Memory B cell (primary cell): ENCODE measurements at regions not wholly inside any gene's neighbourhood (a gene's known extent, or its start where the extent isn't known, plus 50 kb on each side); places are given as distances from the start of the nearest gene placed in this dataset.

Experiments
- ATAC-seq: fragments of 150-1000 bp; cut with Tn5 transposase; 2 replicates; pipeline ENCODE4 v1.10.0; 2021; ENCODE audit warnings: low read depth, mild to moderate bottlenecking, moderate library complexity
- DNase-seq, 2 donors: peaks; one replicate each; pipeline ENCODE4 v3.0.0; 2022; ENCODE audit warnings: low spot score in 2 of 2
- H3K27ac Mint-ChIP-seq: one replicate; pipeline ENCODE4 v1.8.0; 2022; ENCODE audit warnings: mild to moderate bottlenecking, moderate library complexity, mixed read lengths
- H3K27me3 Mint-ChIP-seq: one replicate; pipeline ENCODE4 v1.8.0; 2022; ENCODE audit warnings: mixed read lengths
- H3K36me3 Mint-ChIP-seq: one replicate; pipeline ENCODE4 v1.8.0; 2022; ENCODE audit warnings: mild to moderate bottlenecking, mixed read lengths
- H3K4me1 Mint-ChIP-seq: one replicate; pipeline ENCODE4 v1.8.0; 2022; ENCODE audit warnings: mixed read lengths
- H3K4me3 Mint-ChIP-seq: one replicate; pipeline ENCODE4 v1.8.0; 2022; ENCODE audit warnings: mild to moderate bottlenecking, moderate library complexity, mixed read lengths
- H3K9me3 Mint-ChIP-seq: one replicate; pipeline ENCODE4 v1.8.0; 2022; ENCODE audit warnings: mixed read lengths

DNA sequence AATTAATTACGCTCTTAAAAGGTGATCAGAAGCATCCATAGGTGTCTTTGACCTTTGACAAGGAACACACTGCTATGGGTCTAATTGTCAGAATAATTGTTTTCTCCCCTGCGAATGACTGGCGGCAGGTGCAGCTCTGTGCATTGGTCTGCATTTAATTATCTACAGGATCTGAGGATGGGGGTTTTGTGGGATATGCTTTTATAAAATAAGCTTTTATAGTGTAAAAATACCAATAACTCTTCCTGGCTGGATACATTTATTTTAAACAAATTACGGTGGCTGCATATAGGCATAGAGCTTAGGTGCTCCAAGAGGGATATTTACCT lies 201.6 kb upstream of the RGMA start:
- H3K27me3 Mint-ChIP-seq: peaks cover 3% of the 10 kb centered on the region
- DNase-seq: no peak
- no peaks in the 10 kb centered on the region for H3K36me3 Mint-ChIP-seq
- H3K9me3 Mint-ChIP-seq: peaks cover 2% of the 10 kb centered on the region
- no peaks in the 10 kb centered on the region for H3K4me1 Mint-ChIP-seq
- H3K27ac Mint-ChIP-seq: no peak overlapping the region
- no peak for ATAC-seq
- no peak overlapping the region for H3K4me3 Mint-ChIP-seq

DNA sequence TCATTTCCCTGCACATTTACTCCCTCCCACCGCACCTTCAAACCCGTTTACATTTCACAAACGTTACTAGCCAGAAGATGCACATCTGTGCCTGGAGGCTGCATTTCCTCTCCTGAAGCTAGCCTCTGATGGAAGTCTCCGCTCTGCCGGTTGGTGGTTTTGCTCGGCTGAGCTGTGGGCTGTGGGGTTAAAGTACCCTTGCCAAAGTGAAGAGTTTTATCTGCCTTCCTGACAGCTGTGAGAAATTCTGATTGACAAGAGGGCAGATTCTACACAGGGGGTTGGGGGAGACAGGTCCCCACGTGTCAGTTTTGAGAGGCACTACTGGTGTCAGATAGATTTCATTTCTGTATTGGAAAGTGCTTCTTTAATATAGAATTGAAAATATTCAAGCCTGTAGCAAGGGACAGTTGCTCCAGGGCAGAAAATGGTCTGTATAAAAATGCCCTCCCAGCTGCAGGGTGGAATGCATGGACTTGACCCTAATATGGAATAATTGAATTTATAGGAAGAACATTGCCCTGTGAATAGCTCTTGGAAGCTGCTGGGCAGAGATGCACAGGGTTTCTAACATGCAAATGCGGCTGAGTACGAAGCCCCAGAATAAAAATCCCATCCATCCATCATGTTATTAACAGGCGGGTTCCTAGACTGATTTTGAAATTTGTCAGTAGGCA lies 201.1 kb upstream of the RGMA start:
- Mint-ChIP-seq H3K4me3 (no peak overlapping the region), H3K27ac (no peak overlapping the region), H3K27me3 (peaks cover 3% of the 10 kb centered on the region), H3K4me1 (no peaks in the 10 kb centered on the region), H3K9me3 (peaks cover 2% of the 10 kb centered on the region), H3K36me3 (no peaks in the 10 kb centered on the region)
- DNase-seq (no peak), ATAC-seq (no peak)

DNA sequence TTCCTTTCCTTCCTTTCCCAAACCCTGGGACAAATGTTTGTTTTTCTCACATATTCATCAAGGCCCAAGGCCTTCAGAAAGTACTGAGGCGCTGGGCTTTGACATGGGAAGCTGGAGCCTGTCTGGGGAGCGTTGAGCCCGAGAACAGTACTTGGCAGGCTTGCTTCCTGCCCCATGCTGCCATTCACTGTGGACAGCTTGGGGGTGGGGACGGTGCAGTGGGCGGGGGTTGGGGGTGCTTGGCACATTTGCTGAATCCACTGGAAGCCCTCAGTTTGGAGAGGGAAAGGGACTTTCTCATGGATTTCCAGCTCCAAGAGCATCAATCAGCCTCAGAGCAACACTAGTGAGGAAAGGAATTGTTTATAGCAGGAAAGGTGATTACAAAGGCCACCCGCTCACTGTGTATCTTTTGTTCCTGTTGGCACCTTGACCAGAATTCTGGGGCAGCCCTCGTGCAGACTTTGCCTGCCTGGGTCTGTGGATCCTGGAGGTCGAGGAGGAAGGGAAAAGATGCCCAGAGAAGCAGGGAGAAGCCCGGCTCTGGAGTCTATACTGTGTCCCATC lies 199.8 kb upstream of the RGMA start:
- DNase-seq: no peak
- H3K9me3 Mint-ChIP-seq: peaks cover 2% of the 10 kb centered on the region
- peaks cover 3% of the 10 kb centered on the region for H3K27me3 Mint-ChIP-seq
- no peaks in the 10 kb centered on the region for H3K36me3 Mint-ChIP-seq
- ATAC-seq: no peak
- H3K4me1 Mint-ChIP-seq: no peaks in the 10 kb centered on the region
- no peak overlapping the region for H3K4me3 Mint-ChIP-seq
- no peak overlapping the region for H3K27ac Mint-ChIP-seq

DNA sequence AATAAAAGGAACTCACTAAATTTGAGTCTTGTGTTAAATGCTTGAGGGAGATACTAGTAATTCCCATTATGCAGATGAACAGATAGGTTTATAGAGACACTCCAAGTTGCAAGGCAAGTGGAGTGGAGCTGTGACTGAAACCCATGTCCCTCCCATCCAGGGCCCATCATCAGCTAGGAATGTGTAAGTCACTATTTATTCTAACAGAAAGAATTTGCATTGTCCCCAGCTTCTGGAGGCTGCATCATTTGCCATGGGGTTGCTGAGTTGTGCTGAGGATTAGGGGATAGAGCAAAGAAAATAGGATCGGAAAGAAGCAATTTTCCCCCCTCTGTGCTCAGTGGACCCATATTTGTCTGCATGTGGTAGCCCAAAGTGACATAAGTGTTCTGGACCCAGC lies 197.4 kb upstream of the RGMA start:
- no peaks in the 10 kb centered on the region for H3K36me3 Mint-ChIP-seq
- H3K9me3 Mint-ChIP-seq: peaks cover 6% of the 10 kb centered on the region
- DNase-seq (no peak), ATAC-seq (no peak)
- H3K27ac Mint-ChIP-seq: no peak overlapping the region
- no peak overlapping the region for H3K4me3 Mint-ChIP-seq
- H3K27me3 Mint-ChIP-seq: peaks cover 3% of the 10 kb centered on the region
- H3K4me1 Mint-ChIP-seq: no peaks in the 10 kb centered on the region

DNA sequence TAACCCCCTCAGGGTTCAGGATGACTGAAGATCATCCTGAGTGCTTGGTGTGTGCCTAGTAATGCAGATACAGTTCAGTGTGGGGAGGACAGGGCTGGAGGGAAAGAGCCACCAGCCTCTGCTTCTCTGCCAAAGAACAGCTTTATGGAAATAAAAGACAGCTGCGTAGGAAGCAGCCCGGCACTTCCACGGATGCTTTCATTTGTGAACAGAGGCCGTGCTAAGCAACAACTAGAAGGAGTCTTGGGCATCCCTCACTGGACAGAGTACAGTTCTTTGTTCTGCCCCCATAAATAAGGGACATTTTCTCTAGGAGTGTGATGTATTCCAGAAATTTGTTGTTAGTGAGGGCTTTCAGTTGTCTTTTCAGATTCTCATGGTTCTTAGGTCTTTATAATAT lies 194.8 kb upstream of the RGMA start:
- H3K4me3 Mint-ChIP-seq: no peak overlapping the region
- H3K27me3 Mint-ChIP-seq: no peaks in the 10 kb centered on the region
- DNase-seq (no peak), ATAC-seq (no peak)
- H3K4me1 Mint-ChIP-seq: no peaks in the 10 kb centered on the region
- H3K36me3 Mint-ChIP-seq: no peaks in the 10 kb centered on the region
- peaks cover 5% of the 10 kb centered on the region for H3K9me3 Mint-ChIP-seq
- H3K27ac Mint-ChIP-seq: no peak overlapping the region

DNA sequence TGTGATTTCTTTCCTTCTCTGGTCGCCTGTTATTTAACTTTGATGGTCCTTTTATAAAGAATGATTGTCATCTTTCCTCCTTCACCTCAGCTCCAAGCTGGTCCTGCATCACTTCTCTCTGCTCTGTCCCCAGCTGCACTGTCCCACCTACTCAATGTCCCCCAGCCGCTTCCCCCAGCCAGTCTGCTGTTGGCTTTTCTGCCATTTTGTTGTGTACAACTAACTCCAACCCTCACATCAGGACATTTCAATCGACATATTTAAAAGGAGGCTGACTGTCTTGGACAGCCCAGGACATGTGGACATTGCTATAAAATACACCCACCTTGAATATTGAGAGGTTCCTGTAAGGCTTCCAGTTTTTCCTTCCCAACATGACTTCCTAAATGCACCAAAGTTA lies 193.8 kb upstream of the RGMA start:
- ATAC-seq (no peak), DNase-seq (no peak)
- Mint-ChIP-seq H3K36me3 (no peaks in the 10 kb centered on the region), H3K27ac (no peak overlapping the region), H3K27me3 (no peaks in the 10 kb centered on the region), H3K4me1 (no peaks in the 10 kb centered on the region), H3K9me3 (peaks cover 5% of the 10 kb centered on the region), H3K4me3 (no peak overlapping the region)

DNA sequence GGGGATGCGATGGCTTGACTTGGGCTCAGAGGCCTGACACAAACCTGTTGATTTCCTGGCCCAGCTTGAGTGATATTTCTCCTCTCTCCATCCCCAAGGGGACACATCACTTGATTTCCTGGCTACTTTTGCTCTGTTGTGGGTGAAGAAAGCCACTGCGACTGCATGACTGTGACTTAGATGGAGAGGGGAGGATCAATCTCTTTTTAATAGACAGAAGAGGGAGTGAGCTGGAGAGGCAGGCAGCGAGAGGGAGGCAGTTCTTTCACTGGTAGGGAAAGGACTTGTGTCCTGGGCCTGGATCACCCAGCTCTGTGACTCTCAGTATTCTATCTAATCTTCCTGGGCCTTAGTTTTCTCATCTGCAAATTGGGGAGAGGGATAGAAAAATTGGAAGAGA lies 189.8 kb upstream of the RGMA start:
- H3K27ac Mint-ChIP-seq: no peak overlapping the region
- no peaks in the 10 kb centered on the region for H3K4me1 Mint-ChIP-seq
- H3K9me3 Mint-ChIP-seq: peaks cover 5% of the 10 kb centered on the region
- no peaks in the 10 kb centered on the region for H3K36me3 Mint-ChIP-seq
- H3K27me3 Mint-ChIP-seq: no peaks in the 10 kb centered on the region
- DNase-seq: no peak
- H3K4me3 Mint-ChIP-seq: no peak overlapping the region
- ATAC-seq: no peak

DNA sequence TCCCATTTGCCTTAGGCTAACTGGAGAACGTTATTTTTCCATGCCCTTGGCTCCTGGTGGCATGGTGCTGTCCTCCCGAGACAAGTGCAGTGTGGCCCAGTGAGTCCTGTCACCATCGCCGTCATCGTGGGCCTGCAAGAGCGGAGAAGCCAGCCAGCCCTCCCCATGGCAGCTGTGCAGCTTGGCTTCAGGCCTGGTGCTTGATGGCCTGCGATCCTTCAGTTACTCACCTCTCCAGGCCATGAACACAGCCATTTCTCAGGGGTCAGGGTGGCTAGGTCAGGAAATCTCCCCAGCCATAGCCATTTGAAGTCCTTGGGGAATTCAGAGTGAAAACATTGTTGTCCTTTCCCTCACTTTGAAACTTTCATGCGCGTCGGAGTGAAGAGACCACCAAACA lies 189.0 kb upstream of the RGMA start:
- no peak for ATAC-seq
- Mint-ChIP-seq H3K27me3 (no peaks in the 10 kb centered on the region), H3K4me1 (no peaks in the 10 kb centered on the region)

DNA sequence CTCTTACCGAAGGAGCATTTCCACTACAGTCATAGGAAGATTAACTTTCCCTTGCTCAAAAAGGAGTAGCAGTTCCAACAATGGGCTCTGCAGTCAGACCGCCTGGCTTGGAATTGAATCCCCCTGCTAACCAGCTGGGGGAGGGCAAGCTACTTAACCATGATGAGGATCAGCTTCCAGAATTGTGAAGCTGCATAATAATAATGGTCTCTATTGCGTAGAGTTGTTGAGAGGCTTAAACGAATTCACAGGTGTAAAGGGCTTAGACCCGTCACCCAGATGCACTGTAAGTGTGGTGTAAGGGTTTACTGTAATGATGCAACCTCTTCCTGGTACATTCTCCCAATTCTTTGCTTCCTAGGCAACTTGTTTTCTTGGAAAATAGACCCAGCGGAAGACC lies 185.2 kb upstream of the RGMA start:
- no peak for ATAC-seq
- Mint-ChIP-seq H3K36me3 (no peaks in the 10 kb centered on the region), H3K27me3 (no peaks in the 10 kb centered on the region), H3K27ac (no peak overlapping the region), H3K4me3 (no peak overlapping the region), H3K4me1 (no peaks in the 10 kb centered on the region), H3K9me3 (peaks cover 11% of the 10 kb centered on the region)
- no peak for DNase-seq

More for the DNA sequence above, 189.0 kb upstream of the RGMA start:
- no peak for DNase-seq
- Mint-ChIP-seq H3K4me3 (no peak overlapping the region), H3K27ac (no peak overlapping the region), H3K36me3 (no peaks in the 10 kb centered on the region), H3K9me3 (peaks cover 3% of the 10 kb centered on the region)

DNA sequence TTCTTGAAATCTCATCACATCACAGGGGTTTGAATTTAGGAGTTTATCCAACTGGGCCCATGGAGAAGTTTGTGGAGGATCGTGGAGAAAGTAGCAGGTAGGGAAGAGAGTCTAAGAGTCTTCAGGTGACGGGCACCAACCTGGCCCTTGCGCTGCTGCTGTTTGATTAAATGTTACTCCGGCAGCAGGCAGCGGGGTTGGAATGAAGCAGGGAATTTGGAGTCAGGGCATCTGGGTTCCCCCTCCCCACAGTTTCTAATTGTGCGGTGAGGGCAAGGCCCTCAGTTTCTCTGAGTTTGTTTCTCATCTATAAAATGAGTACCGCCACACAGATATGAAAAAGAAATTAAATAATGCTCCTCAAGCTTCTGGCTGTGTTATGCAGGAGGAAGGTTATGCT lies 182.9 kb upstream of the RGMA start:
- no peaks in the 10 kb centered on the region for H3K36me3 Mint-ChIP-seq
- peaks cover 14% of the 10 kb centered on the region for H3K9me3 Mint-ChIP-seq
- no peak for DNase-seq
- no peaks in the 10 kb centered on the region for H3K4me1 Mint-ChIP-seq
- no peak overlapping the region for H3K27ac Mint-ChIP-seq
- no peak for ATAC-seq
- no peaks in the 10 kb centered on the region for H3K27me3 Mint-ChIP-seq
- H3K4me3 Mint-ChIP-seq: no peak overlapping the region

DNA sequence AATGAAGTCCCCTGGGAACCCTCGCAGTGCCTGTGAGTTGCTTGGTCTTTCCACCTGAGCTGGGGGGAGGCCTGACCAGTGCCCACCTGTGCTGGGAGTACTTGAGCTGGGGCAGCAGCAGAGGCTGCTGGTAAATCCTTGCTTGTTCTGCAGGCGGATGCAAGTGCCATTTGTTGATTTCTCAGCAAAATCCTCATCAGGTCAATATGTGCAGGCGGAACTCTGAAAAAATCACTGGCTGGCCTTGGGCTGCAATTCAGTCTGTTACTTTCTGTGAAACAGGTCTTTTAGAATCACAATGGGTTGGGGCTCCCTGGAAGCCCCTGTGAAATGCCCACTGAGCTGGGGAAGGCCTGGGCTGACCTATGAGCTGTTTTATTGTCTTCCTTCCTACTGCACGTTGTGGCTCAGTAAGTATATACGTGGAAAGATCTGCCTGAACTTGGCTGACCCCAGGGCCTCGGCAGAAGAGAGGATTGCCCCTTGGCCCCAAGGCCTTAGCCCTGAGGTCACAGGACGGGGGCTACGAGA lies 182.0 kb upstream of the RGMA start:
- H3K4me1 Mint-ChIP-seq: no peaks in the 10 kb centered on the region
- no peak overlapping the region for H3K4me3 Mint-ChIP-seq
- no peaks in the 10 kb centered on the region for H3K36me3 Mint-ChIP-seq
- peaks cover 14% of the 10 kb centered on the region for H3K9me3 Mint-ChIP-seq
- ATAC-seq (no peak), DNase-seq (no peak)
- no peaks in the 10 kb centered on the region for H3K27me3 Mint-ChIP-seq
- H3K27ac Mint-ChIP-seq: no peak overlapping the region

DNA sequence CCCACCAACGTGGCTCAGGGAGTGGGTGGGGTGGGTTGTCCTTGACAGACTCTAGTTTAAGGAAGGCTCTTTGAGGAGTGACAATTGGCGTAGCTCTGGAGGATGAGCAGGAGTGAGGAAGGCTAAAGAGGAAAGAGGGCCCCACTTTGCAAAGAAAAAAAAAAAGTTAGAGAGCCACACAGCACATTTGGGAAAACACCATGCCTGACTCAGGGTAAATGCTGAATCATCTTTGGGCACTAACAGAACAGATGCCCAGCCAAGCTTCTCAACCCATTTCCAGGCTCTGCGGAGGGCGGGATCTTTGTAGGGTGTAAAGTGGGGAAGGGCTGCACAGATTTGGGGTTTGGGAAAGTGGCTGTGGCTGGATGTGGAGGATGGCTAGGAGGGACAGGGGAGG lies 179.1 kb upstream of the RGMA start:
- peaks cover 14% of the 10 kb centered on the region for H3K9me3 Mint-ChIP-seq
- DNase-seq (no peak), ATAC-seq (no peak)
- H3K4me1 Mint-ChIP-seq: no peaks in the 10 kb centered on the region
- no peaks in the 10 kb centered on the region for H3K36me3 Mint-ChIP-seq
- peaks cover 3% of the 10 kb centered on the region for H3K27me3 Mint-ChIP-seq
- no peak overlapping the region for H3K4me3 Mint-ChIP-seq
- H3K27ac Mint-ChIP-seq: no peak overlapping the region

DNA sequence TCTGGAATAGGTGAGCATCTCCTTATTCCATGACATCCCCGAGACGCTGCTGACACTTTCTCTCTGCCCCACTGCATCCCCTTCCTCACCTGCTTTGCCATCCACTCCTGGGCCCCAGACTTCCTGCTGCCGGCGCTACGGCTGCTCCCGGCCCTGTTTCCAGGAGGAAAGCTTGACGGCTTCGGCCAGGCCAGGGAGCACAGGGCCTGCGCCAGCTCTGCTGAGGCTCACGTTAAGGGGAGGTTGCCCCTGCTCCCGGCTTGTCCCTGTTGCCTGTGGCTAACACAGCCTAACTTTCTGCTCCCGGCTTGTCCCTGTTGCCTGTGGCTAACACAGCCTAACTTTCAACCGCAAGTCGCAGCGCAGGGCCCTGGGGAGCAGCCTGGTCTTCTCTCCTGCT lies 177.3 kb upstream of the RGMA start:
- no peak for DNase-seq
- Mint-ChIP-seq H3K36me3 (no peaks in the 10 kb centered on the region), H3K27ac (no peak overlapping the region), H3K27me3 (peaks cover 3% of the 10 kb centered on the region), H3K4me1 (no peaks in the 10 kb centered on the region), H3K9me3 (peaks cover 8% of the 10 kb centered on the region), H3K4me3 (no peak overlapping the region)
- ATAC-seq: no peak

DNA sequence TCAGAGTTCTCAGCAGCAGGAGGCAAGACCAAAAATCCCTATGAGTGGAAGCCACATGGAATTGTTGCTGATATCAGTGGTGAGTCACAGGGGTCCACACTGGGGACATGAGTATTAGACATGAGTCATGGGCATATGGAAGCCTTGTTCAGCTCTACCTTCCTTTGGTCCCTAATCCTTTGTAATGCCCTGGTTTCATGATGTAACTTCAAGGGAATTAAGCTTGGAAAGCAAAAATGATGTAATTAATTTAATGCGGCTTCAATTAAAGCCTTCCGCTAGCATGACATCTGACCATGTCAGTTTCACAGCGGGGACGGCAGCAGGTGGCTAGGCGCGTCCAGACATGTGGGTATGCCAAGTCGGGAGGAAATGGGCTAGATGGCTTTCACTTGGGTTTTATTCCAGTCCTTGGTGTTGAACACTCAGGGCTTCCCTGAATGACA lies 176.1 kb upstream of the RGMA start:
- DNase-seq: no peak

DNA sequence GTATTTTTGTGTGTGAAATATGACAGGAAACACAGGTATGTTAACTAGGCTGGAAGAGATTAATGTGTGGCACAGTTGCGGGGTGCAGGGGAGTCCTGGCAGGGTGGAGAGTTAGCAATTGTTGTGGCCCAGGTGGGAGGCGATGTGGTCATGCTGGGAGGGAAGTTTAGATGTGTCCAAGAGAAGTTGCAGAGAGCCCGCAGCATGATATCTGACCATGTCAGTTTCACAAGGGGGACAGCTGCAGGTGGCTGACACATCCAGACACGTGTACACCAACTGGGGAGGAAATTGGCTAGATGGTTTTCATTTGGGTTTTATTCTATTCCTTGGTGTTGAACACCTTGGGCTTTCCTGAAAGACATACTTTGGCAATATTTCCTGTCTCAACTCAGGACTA lies 172.8 kb upstream of the RGMA start:
- Mint-ChIP-seq H3K27me3 (peaks cover 3% of the 10 kb centered on the region), H3K9me3 (no peaks in the 10 kb centered on the region), H3K4me1 (no peaks in the 10 kb centered on the region), H3K4me3 (no peak overlapping the region), H3K36me3 (no peaks in the 10 kb centered on the region), H3K27ac (no peak overlapping the region)
- ATAC-seq (no peak), DNase-seq (no peak)

More for the DNA sequence above, 176.1 kb upstream of the RGMA start:
- Mint-ChIP-seq H3K4me3 (no peak overlapping the region), H3K27me3 (peaks cover 3% of the 10 kb centered on the region), H3K4me1 (no peaks in the 10 kb centered on the region), H3K36me3 (no peaks in the 10 kb centered on the region), H3K27ac (no peak overlapping the region), H3K9me3 (peaks cover 7% of the 10 kb centered on the region)
- ATAC-seq: no peak
